B cell (primary cell): ENCODE measurements at regions not wholly inside any gene's neighbourhood (a gene's known extent, or its start where the extent isn't known, plus 50 kb on each side); places are given as distances from the start of the nearest gene placed in this dataset.

Experiments used
- ATAC-seq: fragments of 200-7000 bp; cut with Tn5 transposase; one replicate; pipeline ENCODE4 v1.10.0; 2021; ENCODE audit warnings: low read depth, mild to moderate bottlenecking, moderate number of reproducible peaks, moderate library complexity
- CTCF ChIA-PET: fragments of 350-600 bp; sonication (Branson Sonifier 250); formaldehyde crosslinking; loops from one replicate; lab custom pipeline; 2021; ENCODE audit warnings: antibody characterized with exemption, inconsistent platforms; lab: Charles Lee
- POLR2A ChIA-PET: fragments of 350-600 bp; sonication (Branson Sonifier 250); formaldehyde crosslinking; loops from one replicate; lab custom pipeline; 2021; ENCODE audit warnings: antibody characterized with exemption; lab: Charles Lee
- DNase-seq: peaks from one replicate; pipeline ENCODE4 v3.0.0; 2013
- H2AFZ ChIP-seq: 2 replicates; pipeline ENCODE4 v1.6.1; 2012; ENCODE audit warnings: mild to moderate bottlenecking, low read depth, low read length; ENCODE audit not compliant: insufficient read depth, poor library complexity, severe bottlenecking
- H3K27ac ChIP-seq, 2 donors: 1 replicate in 1 of 2; 2 replicates in 1 of 2; pipeline ENCODE4 v1.5.1; 2012 to 2013; ENCODE audit warnings: low read length in 2 of 2, mild to moderate bottlenecking in 2 of 2, moderate library complexity in 1 of 2
- H3K27me3 ChIP-seq, 4 experiments: fragments of 200-600 bp in 1 of 4; sonication (generic) in 1 of 4; replicated peaks in 1 of 4; 1 replicate in 2 of 4; 2 replicates in 2 of 4; pipeline versions ENCODE4 v1.6.1 to v1.7.0; 2013 to 2016; ENCODE audit warnings: low read length in 3 of 4, mild to moderate bottlenecking in 2 of 4, mixed read lengths in 1 of 4, moderate library complexity in 1 of 4; ENCODE audit not compliant: insufficient read depth in 4 of 4, control insufficient read depth in 3 of 4; ENCODE audit errors: control extremely low read depth in 1 of 4
- H3K36me3 ChIP-seq, 2 experiments: replicated peaks in 1 of 2; 1 replicate in 1 of 2; 2 replicates in 1 of 2; pipeline versions ENCODE4 v1.6.1 to v1.7.1; 2013; ENCODE audit warnings: low read length in 1 of 2; ENCODE audit not compliant: insufficient read depth in 2 of 2, control insufficient read depth in 1 of 2; ENCODE audit errors: control extremely low read depth in 1 of 2, extremely low read depth in 1 of 2
- H3K4me1 ChIP-seq, 2 donors: fragments of 200-600 bp in 1 of 2; sonication (generic) in 1 of 2; 1 replicate in 1 of 2; 2 replicates in 1 of 2; pipeline versions ENCODE4 v1.5.1 to v1.6.1; 2013 to 2017; ENCODE audit warnings: low read length in 2 of 2; ENCODE audit not compliant: control insufficient read depth in 2 of 2, insufficient read depth in 2 of 2
- H3K4me2 ChIP-seq: replicated peaks from 2 replicates; pipeline ENCODE3; 2012; ENCODE audit warnings: mild to moderate bottlenecking, low read depth, low read length; ENCODE audit not compliant: poor library complexity, severe bottlenecking
- H3K4me3 ChIP-seq, 5 experiments: fragments of 200-600 bp in 1 of 5; sonication (generic) in 1 of 5; 1 replicate in 3 of 5; 2 replicates in 2 of 5; pipeline versions ENCODE4 v1.5.1 to v1.7.0; 2011 to 2016; ENCODE audit warnings: low read length in 4 of 5, mild to moderate bottlenecking in 4 of 5, low read depth in 2 of 5, control low read depth in 1 of 5, moderate library complexity in 1 of 5; ENCODE audit not compliant: insufficient read depth in 1 of 5; ENCODE audit errors: control extremely low read depth in 1 of 5, extremely low read depth in 1 of 5
- H3K79me2 ChIP-seq: fragments of 200-600 bp; sonication (generic); one replicate; pipeline ENCODE4 v1.6.0; 2016; ENCODE audit warnings: low read length; ENCODE audit not compliant: control insufficient read depth, insufficient read depth
- H3K9ac ChIP-seq: fragments of 200-600 bp; sonication (generic); 2 replicates; pipeline ENCODE4 v1.6.1; 2017; ENCODE audit warnings: mild to moderate bottlenecking, low read length, moderate library complexity
- H3K9me3 ChIP-seq, 3 donors: one replicate each; pipeline versions ENCODE4 v1.6.1 to v1.7.1; 2013; ENCODE audit warnings: low read length in 2 of 3; ENCODE audit not compliant: control insufficient read depth in 2 of 3, insufficient read depth in 1 of 3; ENCODE audit errors: control extremely low read depth in 1 of 3
- H4K20me1 ChIP-seq: 2 replicates; pipeline ENCODE4 v1.6.0; 2012; ENCODE audit warnings: mild to moderate bottlenecking, low read length; ENCODE audit not compliant: insufficient read depth, control insufficient read depth, poor library complexity, severe bottlenecking
- H3K27ac Mint-ChIP-seq: one replicate; pipeline ENCODE4 v1.8.0; 2021; ENCODE audit warnings: mixed read lengths
- H3K27me3 Mint-ChIP-seq: one replicate; pipeline ENCODE4 v1.8.0; 2021; ENCODE audit warnings: mixed read lengths
- H3K4me1 Mint-ChIP-seq: one replicate; pipeline ENCODE4 v1.8.0; 2021; ENCODE audit warnings: mixed read lengths
- H3K4me3 Mint-ChIP-seq: one replicate; pipeline ENCODE4 v1.8.0; 2021; ENCODE audit warnings: mixed read lengths
- H3K9me3 Mint-ChIP-seq: one replicate; pipeline ENCODE4 v1.8.0; 2022; ENCODE audit warnings: mixed read lengths; ENCODE audit not compliant: insufficient read depth
- EZH2 ChIP-seq: IDR thresholded peaks from 2 replicates; pipeline ENCODE4 v1.6.1; 2012; ENCODE audit warnings: borderline replicate concordance, low read depth, mild to moderate bottlenecking, moderate library complexity, low read length; ENCODE audit not compliant: insufficient read depth, poor library complexity, severe bottlenecking
- WGBS: methylation state at CpG from one replicate; pipeline ENCODE4 v1.1.5; 2013; ENCODE audit warnings: missing lambda C conversion rate; ENCODE audit not compliant: insufficient coverage; 5-methylcytosine and 5-hydroxymethylcytosine counted together
- intact Hi-C: fragments of 100-400 bp; cut with micrococcal nuclease; formaldehyde crosslinking; loops from one replicate; pipeline ENCODE4 v1.10.0; 2022
- TF ChIP-seq, protein P1 (sequence below): fragments of 200-600 bp; IDR thresholded peaks from one replicate; pipeline ENCODE4 v1.8.0; 2022; ENCODE audit warnings: antibody characterized with exemption, mild to moderate bottlenecking

DNA sequence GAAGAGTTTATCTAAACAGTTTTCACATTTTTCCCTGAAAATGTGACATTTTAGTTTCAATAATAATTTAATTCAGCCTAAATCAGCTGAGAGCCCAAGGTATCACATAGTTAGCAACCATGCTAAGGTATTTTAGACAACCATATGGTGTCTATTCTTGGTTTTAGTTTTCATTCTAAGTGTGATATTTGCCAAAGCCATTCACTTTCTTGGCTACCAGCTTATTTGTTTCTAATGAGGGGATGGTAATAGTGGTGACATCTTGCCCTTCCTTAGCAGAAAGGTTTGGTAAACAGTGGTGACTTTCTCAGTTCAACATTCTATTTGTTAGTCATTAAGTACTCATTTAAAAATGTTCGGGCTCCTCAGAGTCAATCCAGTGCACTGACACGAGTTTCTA is 854.9 kb upstream of the HTR2C start:
- Mint-ChIP-seq H3K9me3 (no peaks in the 10 kb centered on the region), H3K4me3 (no peak overlapping the region), H3K4me1 (peaks cover 13% of the 10 kb centered on the region), H3K27ac (no peak overlapping the region), H3K27me3 (no peaks in the 10 kb centered on the region)
- no peaks in the 10 kb centered on the region for H3K9me3 ChIP-seq
- H2AFZ ChIP-seq: no peak overlapping the region
- peaks cover 0 to 3% of the 10 kb centered on the region in 2 donors for H3K4me1 ChIP-seq
- TF ChIP-seq EZH2: no peak
- TF ChIP-seq, protein P1, sequence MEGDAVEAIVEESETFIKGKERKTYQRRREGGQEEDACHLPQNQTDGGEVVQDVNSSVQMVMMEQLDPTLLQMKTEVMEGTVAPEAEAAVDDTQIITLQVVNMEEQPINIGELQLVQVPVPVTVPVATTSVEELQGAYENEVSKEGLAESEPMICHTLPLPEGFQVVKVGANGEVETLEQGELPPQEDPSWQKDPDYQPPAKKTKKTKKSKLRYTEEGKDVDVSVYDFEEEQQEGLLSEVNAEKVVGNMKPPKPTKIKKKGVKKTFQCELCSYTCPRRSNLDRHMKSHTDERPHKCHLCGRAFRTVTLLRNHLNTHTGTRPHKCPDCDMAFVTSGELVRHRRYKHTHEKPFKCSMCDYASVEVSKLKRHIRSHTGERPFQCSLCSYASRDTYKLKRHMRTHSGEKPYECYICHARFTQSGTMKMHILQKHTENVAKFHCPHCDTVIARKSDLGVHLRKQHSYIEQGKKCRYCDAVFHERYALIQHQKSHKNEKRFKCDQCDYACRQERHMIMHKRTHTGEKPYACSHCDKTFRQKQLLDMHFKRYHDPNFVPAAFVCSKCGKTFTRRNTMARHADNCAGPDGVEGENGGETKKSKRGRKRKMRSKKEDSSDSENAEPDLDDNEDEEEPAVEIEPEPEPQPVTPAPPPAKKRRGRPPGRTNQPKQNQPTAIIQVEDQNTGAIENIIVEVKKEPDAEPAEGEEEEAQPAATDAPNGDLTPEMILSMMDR: no peak
- H3K9ac ChIP-seq: no peak overlapping the region
- no peaks in the 10 kb centered on the region for H3K27me3 ChIP-seq
- intact Hi-C loops: no loop called here
- DNase-seq: no peak
- POLR2A ChIA-PET: no interaction called here
- no peaks in the 10 kb centered on the region for H3K36me3 ChIP-seq
- H3K79me2 ChIP-seq: no peaks in the 10 kb centered on the region
- H3K4me3 ChIP-seq: no peak overlapping the region
- ATAC-seq: no peak
- H4K20me1 ChIP-seq: no peaks in the 10 kb centered on the region
- H3K4me2 ChIP-seq: no peak overlapping the region
- WGBS: no CpG with 5 or more reads among the region's 2 CpGs
- H3K27ac ChIP-seq: no peak overlapping the region
- CTCF ChIA-PET: no interaction called here

DNA sequence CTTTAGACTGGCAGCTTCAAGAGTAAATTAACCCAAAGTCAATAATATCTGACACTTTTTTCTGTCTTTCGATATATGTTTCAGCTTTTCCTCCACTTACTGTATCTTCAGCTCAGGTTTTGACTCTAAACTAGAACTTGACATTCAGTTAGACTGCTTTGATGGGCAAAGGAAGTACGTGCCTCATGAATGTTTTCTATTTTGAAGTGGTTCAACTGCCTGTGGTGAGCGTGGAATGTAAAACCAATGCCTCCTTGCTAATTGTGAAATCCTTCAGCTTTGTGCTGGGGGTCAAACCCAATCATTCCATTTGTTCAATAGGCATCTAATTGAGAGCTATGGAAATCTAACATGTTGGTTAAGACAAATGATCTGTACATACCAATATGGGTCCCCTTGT is 857.0 kb upstream of the HTR2C start:
- TF ChIP-seq EZH2: no peak
- TF ChIP-seq, protein P1: no peak
- Histone ChIP-seq H3K4me2 (peak overlapping the region; percentile 20), H3K79me2 (no peaks in the 10 kb centered on the region), H3K9me3 (no peaks in the 10 kb centered on the region), H4K20me1 (no peaks in the 10 kb centered on the region), H2AFZ (no peak overlapping the region), H3K9ac (no peak overlapping the region), H3K27me3 (no peaks in the 10 kb centered on the region), H3K4me1 (peaks cover 0 to 3% of the 10 kb centered on the region in 2 donors), H3K36me3 (no peaks in the 10 kb centered on the region), H3K27ac (no peak overlapping the region), H3K4me3 (no peak overlapping the region)
- ChIA-PET POLR2A (no interaction called here), CTCF (interaction anchor here (2.0 kb wide), 1 partner anchor 15 kb away, joined by 5 read pairs; no protein-coding TSS in a partner anchor)
- no peak for ATAC-seq
- Mint-ChIP-seq H3K4me1 (peaks cover 13% of the 10 kb centered on the region), H3K4me3 (peak overlapping the region; percentile 32), H3K27me3 (no peaks in the 10 kb centered on the region), H3K9me3 (no peaks in the 10 kb centered on the region), H3K27ac (no peak overlapping the region)
- DNase-seq: no peak
- no CpG with 5 or more reads among the region's 3 CpGs for WGBS
- intact Hi-C loops: no loop called here
